Mucosa of rectum (tissue), 2 donors: ENCODE measurements at regions not wholly inside any gene's neighbourhood (a gene's known extent, or its start where the extent isn't known, plus 50 kb on each side); places are given as distances from the start of the nearest gene placed in this dataset.
"Not testable (repeated sequence)": the region's sequence is repeated elsewhere in the genome, so short reads cannot be mapped to it uniquely, and the experiment has no call there.

Experiments
- H3K27ac ChIP-seq, 2 donors: one replicate each; pipeline ENCODE4 v1.7.0; 2013; ENCODE audit warnings: inconsistent platforms in 2 of 2, low read depth in 2 of 2, low read length in 2 of 2
- H3K27me3 ChIP-seq, 2 donors: one replicate each; pipeline ENCODE4 v1.7.0; 2013; ENCODE audit warnings: low read length in 2 of 2; ENCODE audit not compliant: control insufficient read depth in 2 of 2, insufficient read depth in 2 of 2
- H3K36me3 ChIP-seq, 2 donors: one replicate each; pipeline ENCODE4 v1.7.0; 2013; ENCODE audit warnings: low read length in 2 of 2; ENCODE audit not compliant: control insufficient read depth in 2 of 2, insufficient read depth in 2 of 2
- H3K4me1 ChIP-seq, 2 donors: one replicate each; pipeline ENCODE4 v1.7.0; 2013; ENCODE audit warnings: low read length in 2 of 2, mild to moderate bottlenecking in 1 of 2; ENCODE audit not compliant: control insufficient read depth in 2 of 2, insufficient read depth in 2 of 2
- H3K4me3 ChIP-seq, 2 donors: one replicate each; pipeline ENCODE4 v1.7.0; 2013; ENCODE audit warnings: low read length in 2 of 2
- H3K9ac ChIP-seq, 2 donors: one replicate each; pipeline ENCODE4 v1.7.0; 2013; ENCODE audit warnings: low read length in 2 of 2, low read depth in 1 of 2, mild to moderate bottlenecking in 1 of 2
- H3K9me3 ChIP-seq, 2 donors: one replicate each; pipeline ENCODE4 v1.7.0; 2013; ENCODE audit warnings: low read length in 2 of 2; ENCODE audit not compliant: control insufficient read depth in 2 of 2
- donor health status: healthy.
- donor health status: Normal muscosa, but diverticular disease.

DNA sequence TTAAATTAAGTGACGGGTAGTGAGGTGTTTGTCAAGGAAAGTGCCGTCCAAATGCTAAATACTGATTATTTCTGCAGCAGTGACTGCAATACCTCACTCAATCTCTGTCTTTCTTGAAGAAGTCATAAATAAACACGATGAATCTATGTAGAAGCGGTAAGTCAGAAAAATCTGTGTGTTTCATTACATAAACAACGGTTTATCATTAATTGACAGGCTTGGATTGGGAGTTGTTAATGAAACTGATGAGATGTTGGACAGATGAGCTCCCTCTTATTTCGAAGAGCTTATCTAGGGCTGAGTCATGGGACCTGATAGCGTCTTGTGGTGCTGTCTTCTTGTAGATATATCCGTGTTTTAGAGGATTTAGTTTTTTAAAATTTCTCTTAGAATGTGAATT, 92.2 kb upstream of the SAMD11 start:
- Histone ChIP-seq H3K27me3 (no peaks in the 10 kb centered on the region), H3K27ac (no peak overlapping the region), H3K4me3 (no peak overlapping the region), H3K36me3 (peaks cover 2 to 5% of the 10 kb centered on the region in 2 donors), H3K4me1 (no peaks in the 10 kb centered on the region), H3K9me3 (no peaks in the 10 kb centered on the region), H3K9ac (no peak overlapping the region)

GRCh38 chr1:832136-832535, 91.6 kb upstream of the SAMD11 start:
- no peak overlapping the region for H3K27ac ChIP-seq
- H3K4me3 ChIP-seq = no peak overlapping the region
- peaks cover 2 to 5% of the 10 kb centered on the region in 2 donors for H3K36me3 ChIP-seq

GRCh38 chr1:833226-833625, 90.5 kb upstream of the SAMD11 start:
- H3K27ac ChIP-seq, H3K27me3 ChIP-seq, H3K9me3 ChIP-seq, H3K4me3 ChIP-seq, H3K36me3 ChIP-seq, H3K9ac ChIP-seq, H3K4me1 ChIP-seq: not testable (repeated sequence)

More at GRCh38 chr1:832136-832535, 91.6 kb upstream of the SAMD11 start:
- Histone ChIP-seq H3K9me3 (no peaks in the 10 kb centered on the region), H3K9ac (no peak overlapping the region), H3K4me1 (no peaks in the 10 kb centered on the region), H3K27me3 (no peaks in the 10 kb centered on the region)

DNA sequence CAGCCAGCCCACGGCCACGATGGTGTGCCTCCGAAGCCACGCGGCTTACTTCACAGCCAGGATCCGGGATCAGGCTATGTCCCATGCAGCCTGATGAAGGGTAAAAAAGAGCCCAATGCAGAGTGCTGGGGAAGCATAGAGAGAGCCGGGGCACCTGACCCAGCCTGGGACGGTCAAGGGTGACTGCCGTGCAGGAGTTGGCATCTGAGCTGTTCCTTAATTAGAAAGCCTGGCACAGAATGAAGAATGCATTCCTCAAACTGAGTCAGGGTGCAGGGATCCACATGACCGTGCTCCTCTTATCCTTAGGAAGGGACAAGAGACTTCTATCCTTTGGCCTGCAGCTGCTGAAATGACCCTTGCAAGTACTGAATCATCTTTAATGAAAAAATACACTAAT, 88.2 kb upstream of the SAMD11 start:
- not testable (repeated sequence) for H3K36me3 ChIP-seq, H3K9me3 ChIP-seq, H3K4me1 ChIP-seq, H3K9ac ChIP-seq, H3K27ac ChIP-seq, H3K4me3 ChIP-seq, H3K27me3 ChIP-seq

- not testable (repeated sequence) for H3K36me3 ChIP-seq, H3K4me3 ChIP-seq, H3K9me3 ChIP-seq, H3K9ac ChIP-seq, H3K4me1 ChIP-seq, H3K27me3 ChIP-seq, H3K27ac ChIP-seq
Measured at GRCh38 chr1:837601-838000, 86.1 kb upstream of the SAMD11 start.

- H3K4me3 ChIP-seq, H3K9ac ChIP-seq, H3K9me3 ChIP-seq, H3K27me3 ChIP-seq, H3K4me1 ChIP-seq, H3K36me3 ChIP-seq, H3K27ac ChIP-seq: not testable (repeated sequence)
Measured at GRCh38 chr1:838291-838690, 85.4 kb upstream of the SAMD11 start.

GRCh38 chr1:840592-840991, 83.1 kb upstream of the SAMD11 start:
- not testable (repeated sequence) for H3K4me3 ChIP-seq, H3K27me3 ChIP-seq, H3K27ac ChIP-seq, H3K9me3 ChIP-seq, H3K4me1 ChIP-seq, H3K9ac ChIP-seq, H3K36me3 ChIP-seq

- H3K9me3 ChIP-seq, H3K27me3 ChIP-seq, H3K4me3 ChIP-seq, H3K27ac ChIP-seq, H3K4me1 ChIP-seq, H3K9ac ChIP-seq, H3K36me3 ChIP-seq: not testable (repeated sequence)
Measured at GRCh38 chr1:841671-842425, 81.9 kb upstream of the SAMD11 start.

GRCh38 chr1:842799-843198, 80.9 kb upstream of the SAMD11 start:
- H3K4me3 ChIP-seq, H3K9me3 ChIP-seq, H3K36me3 ChIP-seq, H3K27ac ChIP-seq, H3K9ac ChIP-seq, H3K27me3 ChIP-seq, H3K4me1 ChIP-seq: not testable (repeated sequence)

- H3K9me3 ChIP-seq, H3K36me3 ChIP-seq, H3K27me3 ChIP-seq, H3K4me3 ChIP-seq, H3K9ac ChIP-seq, H3K4me1 ChIP-seq, H3K27ac ChIP-seq: not testable (repeated sequence)
Measured at GRCh38 chr1:843946-844345, 79.8 kb upstream of the SAMD11 start.
